Tibial nerve (tissue), 4 donors: ENCODE measurements at regions not wholly inside any gene's neighbourhood (a gene's known extent, or its start where the extent isn't known, plus 50 kb on each side); places are given as distances from the start of the nearest gene placed in this dataset.

Source experiments
- EP300 ChIP-seq, 2 donors: sonication (generic); formaldehyde crosslinking; IDR thresholded peaks; one replicate each; pipeline ENCODE4 v1.6.1; 2017; ENCODE audit warnings: antibody characterized with exemption in 2 of 2, mild to moderate bottlenecking in 1 of 2
- TF ChIP-seq, protein P1 (sequence below), 5 experiments: fragments of 200-600 bp in 3 of 5; fragments of 450-650 bp in 2 of 5; sonication (generic) in 3 of 5; IDR thresholded peaks; one replicate each; pipeline ENCODE4 v1.5.1; 2016 to 2019; ENCODE audit warnings: antibody characterized with exemption in 5 of 5, mild to moderate bottlenecking in 3 of 5, moderate library complexity in 2 of 5

DNA sequence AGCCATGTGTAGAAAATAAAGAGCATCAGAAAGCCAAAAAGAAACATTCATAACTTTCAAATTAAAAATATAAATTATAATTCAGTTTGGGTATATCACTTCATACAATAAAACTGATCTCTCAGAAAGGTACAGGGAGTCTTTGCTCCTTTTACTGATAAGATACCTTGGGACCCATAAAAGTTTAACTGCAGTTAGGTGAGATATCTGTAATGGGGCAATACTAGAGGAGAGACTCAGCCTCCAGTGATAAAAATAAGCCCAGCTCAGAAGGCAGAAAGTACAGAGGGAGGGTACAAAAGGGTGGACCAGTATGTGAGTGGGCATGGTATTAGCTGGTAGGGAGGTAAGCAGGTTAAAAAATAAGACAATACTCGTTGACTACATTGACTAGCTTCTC lies 180.9 kb upstream of the AGTR2 start:
- TF ChIP-seq, protein P1, sequence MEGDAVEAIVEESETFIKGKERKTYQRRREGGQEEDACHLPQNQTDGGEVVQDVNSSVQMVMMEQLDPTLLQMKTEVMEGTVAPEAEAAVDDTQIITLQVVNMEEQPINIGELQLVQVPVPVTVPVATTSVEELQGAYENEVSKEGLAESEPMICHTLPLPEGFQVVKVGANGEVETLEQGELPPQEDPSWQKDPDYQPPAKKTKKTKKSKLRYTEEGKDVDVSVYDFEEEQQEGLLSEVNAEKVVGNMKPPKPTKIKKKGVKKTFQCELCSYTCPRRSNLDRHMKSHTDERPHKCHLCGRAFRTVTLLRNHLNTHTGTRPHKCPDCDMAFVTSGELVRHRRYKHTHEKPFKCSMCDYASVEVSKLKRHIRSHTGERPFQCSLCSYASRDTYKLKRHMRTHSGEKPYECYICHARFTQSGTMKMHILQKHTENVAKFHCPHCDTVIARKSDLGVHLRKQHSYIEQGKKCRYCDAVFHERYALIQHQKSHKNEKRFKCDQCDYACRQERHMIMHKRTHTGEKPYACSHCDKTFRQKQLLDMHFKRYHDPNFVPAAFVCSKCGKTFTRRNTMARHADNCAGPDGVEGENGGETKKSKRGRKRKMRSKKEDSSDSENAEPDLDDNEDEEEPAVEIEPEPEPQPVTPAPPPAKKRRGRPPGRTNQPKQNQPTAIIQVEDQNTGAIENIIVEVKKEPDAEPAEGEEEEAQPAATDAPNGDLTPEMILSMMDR (IDR thresholded peaks at IDR 0.05) = no peak
- no peak for TF ChIP-seq EP300 (IDR thresholded peaks at IDR 0.05)
